ENCODE measurements at regions not wholly inside any gene's neighbourhood (a gene's known extent, or its start where the extent isn't known, plus 50 kb on each side); places are given as distances from the start of the nearest gene placed in this dataset.
"Not testable (repeated sequence)": the region's sequence is repeated elsewhere in the genome, so short reads cannot be mapped to it uniquely, and the experiment has no call there.

GRCh38 chr10:52368725-52369124 lies 54.6 kb downstream of the DKK1 start:
- no peak for DNase-seq

- not testable (repeated sequence) for DNase-seq
Observed at GRCh38 chr10:52374207-52374606, 60.1 kb downstream of the DKK1 start.

DNA sequence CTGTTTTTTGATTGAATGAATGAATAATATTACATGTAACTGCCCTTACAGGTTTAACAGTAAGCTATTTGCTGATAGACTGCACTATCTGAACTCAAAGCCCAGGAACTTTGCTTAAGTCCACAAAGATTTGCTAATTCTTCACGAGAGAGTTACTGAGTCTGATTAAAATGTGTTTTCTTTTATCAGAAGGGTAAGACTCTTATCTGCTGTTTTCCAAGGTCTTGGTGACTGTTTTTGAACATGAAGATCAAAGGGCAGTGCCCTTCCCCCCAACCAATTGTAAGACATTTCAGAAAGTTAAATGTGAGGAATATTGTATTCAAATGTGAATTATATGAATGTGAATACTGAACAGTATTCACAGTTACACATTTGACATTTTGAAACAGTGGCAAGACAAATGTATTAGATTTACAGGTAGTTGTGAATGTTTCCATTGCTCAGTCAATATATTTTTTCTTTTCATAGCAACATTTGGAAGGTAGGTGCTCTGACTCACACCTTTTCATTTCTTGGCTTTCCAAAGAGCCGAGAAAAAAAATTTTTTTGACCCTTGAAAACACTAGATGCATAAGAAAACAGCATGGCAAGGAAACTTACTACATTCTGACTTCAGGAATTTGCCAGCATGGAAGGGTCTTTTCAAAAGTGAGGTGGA lies 62.7 kb downstream of the DKK1 start:
- no peak for DNase-seq

DNA sequence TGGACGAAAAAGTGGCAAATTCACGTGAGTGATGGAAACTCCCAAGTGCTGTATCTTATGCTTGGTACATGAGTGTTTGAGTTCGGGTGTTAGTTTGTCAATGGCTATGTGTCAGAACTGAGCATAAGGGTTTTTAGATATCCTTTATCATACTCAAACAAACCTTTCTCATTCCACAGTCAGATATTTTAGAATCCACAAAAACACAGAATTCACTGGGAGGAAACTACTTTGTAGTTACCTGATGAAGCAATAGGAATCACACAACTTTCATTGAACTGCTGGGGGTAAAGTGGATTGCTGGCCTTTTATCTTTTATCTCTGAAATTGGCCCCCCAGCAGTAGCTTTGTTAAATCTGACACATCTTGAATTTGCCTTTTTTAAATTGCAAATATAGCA lies 64.0 kb downstream of the DKK1 start:
- DNase-seq, result no peak

DNA sequence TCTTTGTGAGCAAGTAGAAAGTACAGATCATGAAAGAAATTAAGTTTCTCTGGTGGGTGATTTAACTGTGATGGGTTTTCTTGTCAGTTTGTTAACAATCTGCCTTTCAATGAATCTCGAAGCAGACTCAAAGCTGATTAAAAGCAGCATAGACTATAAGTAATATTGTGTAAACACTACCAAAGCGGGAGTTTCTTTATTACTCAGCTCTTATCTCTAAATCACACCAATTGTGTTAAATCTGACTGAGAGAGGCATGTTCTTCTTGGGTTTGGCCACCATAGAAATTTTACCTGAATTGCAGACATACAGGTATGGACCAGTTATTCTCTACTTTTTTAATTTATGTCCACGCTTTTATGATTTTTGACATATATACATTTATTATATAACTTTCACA lies 65.2 kb downstream of the DKK1 start:
- DNase-seq, result no peak

DNA sequence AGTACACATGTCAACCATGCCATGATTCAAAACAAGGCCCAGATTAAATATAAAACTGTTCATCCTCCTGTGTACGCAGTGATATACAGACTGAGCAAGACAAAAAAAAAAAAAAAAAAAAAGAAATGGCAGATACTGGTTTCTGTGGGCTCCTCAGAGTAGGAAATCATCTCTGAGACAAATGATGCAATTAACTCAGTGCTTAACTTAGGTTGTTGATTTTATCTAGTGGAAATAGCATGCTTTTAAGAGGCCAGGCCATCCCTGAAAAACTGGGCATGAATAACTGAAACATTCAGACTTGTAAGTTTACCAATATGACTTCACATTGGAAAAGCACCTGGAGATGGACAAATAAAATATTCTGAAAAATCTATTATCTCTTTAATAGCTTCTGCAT lies 69.0 kb downstream of the DKK1 start:
- no peak for DNase-seq

- DNase-seq, result no peak
Observed at GRCh38 chr10:52387744-52388143, 73.7 kb downstream of the DKK1 start.

GRCh38 chr10:52390388-52390787 lies 76.3 kb downstream of the DKK1 start:
- DNase-seq, result no peak

- no peak for DNase-seq
Observed at GRCh38 chr10:52391927-52392602, 78.0 kb downstream of the DKK1 start.

DNA sequence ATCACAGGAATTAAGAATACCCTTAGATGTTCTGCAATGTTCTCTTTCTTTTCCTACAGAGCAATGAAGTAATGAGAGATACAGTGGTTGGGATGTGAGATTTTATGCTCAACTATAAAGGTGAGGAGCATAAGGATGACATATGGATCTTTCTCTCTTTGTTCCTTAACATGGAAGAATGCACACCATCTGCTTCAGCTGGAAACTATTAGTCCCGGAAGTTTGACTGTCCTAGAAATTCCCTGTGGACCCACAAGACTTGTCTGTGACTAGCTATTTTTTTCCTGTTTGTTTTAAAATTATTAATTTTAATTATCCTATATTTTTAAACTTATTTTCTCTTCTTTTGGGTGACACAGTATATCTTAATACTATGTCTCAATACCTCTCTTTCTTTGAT lies 80.2 kb downstream of the DKK1 start:
- DNase-seq, result no peak

- DNase-seq, result no peak
Observed at GRCh38 chr10:52400562-52400961, 86.5 kb downstream of the DKK1 start.

DNA sequence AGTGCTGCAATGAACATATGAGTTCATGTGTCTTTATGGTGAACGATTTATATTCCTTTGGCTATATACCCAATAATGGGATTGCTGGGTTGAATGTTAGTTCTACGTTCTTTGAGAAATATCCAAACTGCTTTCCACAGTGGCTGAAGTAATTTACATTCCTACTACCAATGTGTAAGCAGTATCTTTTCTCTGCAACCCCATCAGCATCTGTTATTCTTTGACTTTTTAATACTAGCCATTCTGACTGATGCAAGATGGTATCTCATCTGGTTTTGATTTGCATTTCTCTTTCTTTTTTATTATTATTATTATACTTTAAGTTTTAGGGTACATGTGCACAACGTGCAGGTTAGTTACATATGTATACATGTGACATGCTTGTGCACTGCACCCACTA lies 89.7 kb downstream of the DKK1 start:
- DNase-seq, result not testable (repeated sequence)

DNA sequence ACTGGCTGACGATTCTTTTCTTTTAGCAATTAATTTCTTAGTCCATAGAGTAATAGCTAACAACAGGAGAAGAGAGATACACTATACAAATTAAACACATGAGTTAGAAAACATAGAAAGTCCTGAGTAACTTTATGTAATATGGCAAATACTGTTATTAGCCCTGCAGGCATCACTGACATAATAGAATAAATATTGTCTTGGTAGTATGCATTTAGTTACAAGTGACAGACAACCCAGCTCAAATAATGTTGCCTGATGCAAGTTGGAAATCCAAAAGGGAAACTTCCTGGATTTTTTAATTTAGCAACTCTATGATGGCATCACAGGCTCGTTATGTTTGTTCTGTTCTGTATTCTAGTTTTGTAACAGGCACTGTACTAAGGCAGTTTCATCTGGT lies 95.1 kb downstream of the DKK1 start:
- DNase-seq, result no peak

- no peak for DNase-seq
Observed at GRCh38 chr10:52409928-52410327, 95.8 kb downstream of the DKK1 start.

- no peak for DNase-seq
Observed at GRCh38 chr10:52410916-52411315, 96.8 kb downstream of the DKK1 start.

GRCh38 chr10:52419281-52419680 lies 105.2 kb downstream of the DKK1 start:
- DNase-seq, result no peak

DNA sequence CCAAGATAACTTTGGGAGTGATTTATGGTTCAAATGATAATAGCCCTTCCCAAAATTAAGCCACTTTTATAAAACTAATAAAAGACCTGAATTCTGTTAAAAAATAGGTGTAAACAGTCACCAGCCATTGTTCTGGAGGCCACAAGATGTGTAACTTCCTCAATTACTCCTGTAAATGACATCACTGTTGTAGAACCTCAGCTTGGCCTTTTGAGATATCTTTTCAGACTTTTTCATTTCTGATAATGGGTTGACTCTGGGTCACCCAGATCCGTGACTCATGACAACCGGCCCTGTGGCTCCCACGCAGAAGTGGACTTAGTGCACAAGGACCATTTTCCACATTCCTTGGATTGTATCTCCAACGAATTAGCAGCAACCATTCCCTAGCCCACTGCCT lies 106.6 kb downstream of the DKK1 start:
- DNase-seq, result no peak

GRCh38 chr10:52423369-52423768 lies 109.3 kb downstream of the DKK1 start:
- no peak for DNase-seq

- DNase-seq, result no peak
Observed at GRCh38 chr10:52424341-52424740, 110.3 kb downstream of the DKK1 start.

- no peak for DNase-seq
Observed at GRCh38 chr10:52434734-52435133, 120.7 kb downstream of the DKK1 start.

DNA sequence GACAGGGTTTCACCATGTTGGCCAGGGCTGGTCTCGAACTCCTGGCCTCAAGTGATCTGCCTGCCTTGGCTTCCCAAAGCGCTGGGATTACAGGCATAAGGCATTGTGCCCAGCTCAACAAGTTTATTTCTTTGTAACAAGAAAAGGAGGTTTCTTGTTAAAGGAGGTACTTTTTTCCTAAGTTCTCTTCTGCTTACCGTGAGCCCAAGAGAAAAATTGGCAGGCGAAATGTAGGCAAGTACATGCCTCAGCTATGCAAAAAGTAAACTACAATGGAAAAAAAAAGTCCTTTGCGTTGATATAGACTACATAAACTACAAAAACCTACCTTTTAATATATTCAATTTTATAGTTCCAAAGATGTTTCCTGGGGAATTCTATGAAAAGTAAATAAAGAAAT lies 122.6 kb downstream of the DKK1 start:
- DNase-seq, result no peak

GRCh38 chr10:52437205-52437646 lies 123.1 kb downstream of the DKK1 start:
- DNase-seq, result no peak

- no peak for DNase-seq
Observed at GRCh38 chr10:52438119-52438518, 124.0 kb downstream of the DKK1 start.

DNA sequence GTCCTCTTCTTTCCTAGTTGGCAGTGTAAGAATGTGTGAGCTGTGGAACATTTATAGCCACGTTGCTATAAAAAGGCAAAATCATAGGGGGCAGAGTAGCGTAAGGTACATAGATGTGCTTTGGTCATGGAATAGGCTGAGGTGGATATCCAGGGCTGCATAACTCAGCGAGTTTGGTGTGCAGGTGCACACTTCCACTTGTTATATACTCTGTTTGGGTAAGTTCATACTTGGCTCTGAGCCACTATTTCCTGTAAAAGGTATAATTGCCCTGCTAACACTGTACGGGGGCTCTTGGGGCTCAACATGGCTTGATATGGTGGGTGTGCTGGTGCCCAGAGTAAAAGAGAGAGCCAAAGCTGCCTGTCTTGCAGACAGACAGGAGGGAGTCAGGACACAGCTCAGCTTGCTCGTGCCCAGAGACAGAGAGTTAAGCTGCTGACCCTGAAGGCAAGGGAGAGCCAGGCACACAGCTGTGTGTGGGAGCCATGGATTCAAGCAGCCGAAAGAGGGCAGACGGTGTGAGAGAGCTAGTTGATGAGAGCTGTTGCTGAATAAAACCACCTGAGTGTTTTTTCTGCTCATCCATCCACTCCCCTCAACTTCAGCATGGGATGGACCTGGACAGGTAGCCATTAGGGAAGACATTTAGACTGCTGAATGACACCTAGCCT lies 126.7 kb downstream of the DKK1 start:
- DNase-seq, result no peak
